ENCODE measurements at regions not wholly inside any gene's neighbourhood (a gene's known extent, or its start where the extent isn't known, plus 50 kb on each side); places are given as distances from the start of the nearest gene placed in this dataset.

GRCh38 chr5:82358457-82358856, 80.3 kb upstream of the RPS23 start:
- no peak overlapping the region for H3K27ac ChIP-seq (ENCODE audit: insufficient read depth, low read depth, low read length, poor library complexity, severe bottlenecking)
- H3K4me1 ChIP-seq (ENCODE audit: control insufficient read depth, insufficient read depth, low read length): peaks cover 24% of the 10 kb centered on the region
- 94 to 97% methylated on average over 2 of the region's 2 CpGs for WGBS, 2 experiments
- H3K4me3 ChIP-seq (ENCODE audit: insufficient read depth, low read depth, low read length): no peak overlapping the region
- no peaks in the 10 kb centered on the region for H3K36me3 ChIP-seq (ENCODE audit: control insufficient read depth, insufficient read depth, low read length)
- no peaks in the 10 kb centered on the region for H3K9me3 ChIP-seq (ENCODE audit: control insufficient read depth, low read length)
- H3K27me3 ChIP-seq (ENCODE audit: control insufficient read depth, insufficient read depth, low read length, poor library complexity, severe bottlenecking): no peaks in the 10 kb centered on the region

DNA sequence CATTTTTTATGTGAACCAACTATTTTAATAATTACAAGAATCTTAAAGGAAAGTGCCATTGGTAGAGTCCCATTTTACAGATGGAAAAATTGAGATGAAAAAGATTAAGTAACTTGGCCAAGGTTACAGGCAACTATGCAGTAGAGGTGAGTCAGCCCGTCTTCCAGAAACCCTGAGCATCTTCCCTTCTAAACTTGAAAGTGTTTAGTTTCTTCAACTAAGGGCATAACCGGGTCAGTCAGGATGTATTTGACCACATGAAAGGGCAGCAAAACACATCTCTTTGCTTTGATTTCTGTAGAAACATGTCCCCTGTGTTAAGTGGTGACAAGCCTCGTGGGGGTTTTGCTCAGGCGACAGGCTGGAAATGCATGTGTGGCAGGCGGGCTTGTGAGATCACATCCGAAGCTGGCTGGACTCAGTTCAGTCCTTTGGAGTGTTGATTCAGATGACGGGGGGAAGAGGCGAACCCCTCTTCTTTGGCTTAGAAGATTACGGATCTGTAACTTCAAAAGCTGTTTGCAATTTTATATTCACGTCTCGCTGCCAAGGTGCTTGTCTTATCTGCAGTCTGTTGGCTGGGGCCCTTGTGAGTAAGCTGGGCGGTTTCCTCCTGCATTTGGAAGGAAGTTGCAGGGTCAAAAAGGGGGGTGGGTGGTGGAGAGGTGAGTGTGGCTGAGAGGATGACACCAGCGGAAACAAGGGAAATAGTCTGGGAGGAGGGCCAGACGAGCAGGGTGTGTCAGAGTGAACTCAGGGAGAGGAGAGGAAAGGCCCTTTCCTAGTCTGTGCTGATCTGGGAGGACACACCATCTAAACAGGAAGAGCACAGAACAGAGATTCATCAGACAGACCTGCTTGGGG, 78.9 kb upstream of the RPS23 start:
- WGBS, 2 experiments: 90 to 91% methylated on average over 14 of the region's 14 CpGs
- peaks cover 24% of the 10 kb centered on the region for H3K4me1 ChIP-seq (ENCODE audit: control insufficient read depth, insufficient read depth, low read length)
- H3K36me3 ChIP-seq (ENCODE audit: control insufficient read depth, insufficient read depth, low read length): no peaks in the 10 kb centered on the region
- no peak overlapping the region for H3K27ac ChIP-seq (ENCODE audit: insufficient read depth, low read depth, low read length, poor library complexity, severe bottlenecking)
- H3K27me3 ChIP-seq (ENCODE audit: control insufficient read depth, insufficient read depth, low read length, poor library complexity, severe bottlenecking): no peaks in the 10 kb centered on the region
- H3K4me3 ChIP-seq (ENCODE audit: insufficient read depth, low read depth, low read length): no peak overlapping the region
- H3K9me3 ChIP-seq (ENCODE audit: control insufficient read depth, low read length): no peaks in the 10 kb centered on the region

DNA sequence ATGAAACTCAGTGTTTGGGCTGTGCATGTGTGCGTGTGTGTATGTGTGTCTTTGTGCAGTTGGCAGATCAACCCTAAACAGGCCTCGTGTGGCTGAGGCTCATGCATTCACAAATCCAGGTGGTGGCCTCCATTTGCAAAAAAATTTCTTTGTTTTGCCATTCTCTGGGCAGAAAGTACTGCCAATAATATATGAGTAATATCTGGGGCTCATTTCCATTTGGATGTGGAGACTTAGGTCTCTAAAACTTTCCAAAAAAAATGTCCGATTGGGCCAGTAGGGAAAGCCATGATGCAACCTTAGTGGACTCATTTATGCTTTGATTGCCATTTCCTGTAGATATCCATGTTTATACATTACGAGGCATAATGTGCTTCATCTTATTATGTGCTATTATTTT, 77.9 kb upstream of the RPS23 start:
- H3K27ac ChIP-seq (ENCODE audit: insufficient read depth, low read depth, low read length, poor library complexity, severe bottlenecking): no peak overlapping the region
- H3K27me3 ChIP-seq (ENCODE audit: control insufficient read depth, insufficient read depth, low read length, poor library complexity, severe bottlenecking): no peaks in the 10 kb centered on the region
- peaks cover 22% of the 10 kb centered on the region for H3K4me1 ChIP-seq (ENCODE audit: control insufficient read depth, insufficient read depth, low read length)
- H3K36me3 ChIP-seq (ENCODE audit: control insufficient read depth, insufficient read depth, low read length): no peaks in the 10 kb centered on the region
- WGBS, 2 experiments: 92 to 97% methylated on average over 3 to 4 of the region's 4 CpGs
- no peaks in the 10 kb centered on the region for H3K9me3 ChIP-seq (ENCODE audit: control insufficient read depth, low read length)
- H3K4me3 ChIP-seq (ENCODE audit: insufficient read depth, low read depth, low read length): no peak overlapping the region

- Histone ChIP-seq H3K4me3 (ENCODE audit: insufficient read depth, low read depth, low read length) (no peak overlapping the region), H3K9me3 (ENCODE audit: control insufficient read depth, low read length) (no peaks in the 10 kb centered on the region), H3K36me3 (ENCODE audit: control insufficient read depth, insufficient read depth, low read length) (no peaks in the 10 kb centered on the region), H3K4me1 (ENCODE audit: control insufficient read depth, insufficient read depth, low read length) (peaks cover 17% of the 10 kb centered on the region), H3K27ac (ENCODE audit: insufficient read depth, low read depth, low read length, poor library complexity, severe bottlenecking) (no peak overlapping the region), H3K27me3 (ENCODE audit: control insufficient read depth, insufficient read depth, low read length, poor library complexity, severe bottlenecking) (no peaks in the 10 kb centered on the region)
- 92 to 95% methylated on average over 2 of the region's 2 CpGs for WGBS, 2 experiments
These were observed 77.3 kb upstream of the RPS23 start for GRCh38 chr5:82355496-82355895.

DNA sequence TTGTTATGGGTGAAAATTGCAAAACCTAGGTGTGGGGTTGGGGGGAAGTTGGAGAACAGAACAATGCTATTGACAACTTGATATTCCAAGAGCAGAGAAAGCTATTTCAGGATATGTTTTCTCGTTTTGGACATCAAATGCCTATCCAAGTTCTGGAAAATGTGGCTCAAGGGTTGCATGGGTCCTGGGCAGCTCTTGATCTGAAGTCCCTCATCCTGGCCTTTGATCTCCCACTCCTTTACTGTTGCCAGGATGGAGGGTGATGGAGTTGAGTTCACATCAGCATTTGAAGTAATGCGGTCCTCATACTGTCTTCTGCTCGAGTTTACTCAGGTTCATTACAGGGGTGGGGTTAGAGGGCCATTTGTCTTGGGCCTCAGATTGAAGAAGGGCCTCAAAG, 76.9 kb upstream of the RPS23 start:
- H3K27me3 ChIP-seq (ENCODE audit: control insufficient read depth, insufficient read depth, low read length, poor library complexity, severe bottlenecking): no peaks in the 10 kb centered on the region
- no peaks in the 10 kb centered on the region for H3K9me3 ChIP-seq (ENCODE audit: control insufficient read depth, low read length)
- H3K4me1 ChIP-seq (ENCODE audit: control insufficient read depth, insufficient read depth, low read length): peaks cover 13% of the 10 kb centered on the region
- no peak overlapping the region for H3K27ac ChIP-seq (ENCODE audit: insufficient read depth, low read depth, low read length, poor library complexity, severe bottlenecking)
- H3K36me3 ChIP-seq (ENCODE audit: control insufficient read depth, insufficient read depth, low read length): no peaks in the 10 kb centered on the region
- H3K4me3 ChIP-seq (ENCODE audit: insufficient read depth, low read depth, low read length): no peak overlapping the region
- 94 to 98% methylated on average over 3 of the region's 3 CpGs for WGBS, 2 experiments

GRCh38 chr5:82354543-82354942, 76.4 kb upstream of the RPS23 start:
- Histone ChIP-seq H3K27ac (ENCODE audit: insufficient read depth, low read depth, low read length, poor library complexity, severe bottlenecking) (no peak overlapping the region), H3K4me3 (ENCODE audit: insufficient read depth, low read depth, low read length) (no peak overlapping the region), H3K27me3 (ENCODE audit: control insufficient read depth, insufficient read depth, low read length, poor library complexity, severe bottlenecking) (no peaks in the 10 kb centered on the region), H3K9me3 (ENCODE audit: control insufficient read depth, low read length) (no peaks in the 10 kb centered on the region), H3K4me1 (ENCODE audit: control insufficient read depth, insufficient read depth, low read length) (peaks cover 8% of the 10 kb centered on the region), H3K36me3 (ENCODE audit: control insufficient read depth, insufficient read depth, low read length) (no peaks in the 10 kb centered on the region)
- 90 to 95% methylated on average over 2 of the region's 2 CpGs for WGBS, 2 experiments

DNA sequence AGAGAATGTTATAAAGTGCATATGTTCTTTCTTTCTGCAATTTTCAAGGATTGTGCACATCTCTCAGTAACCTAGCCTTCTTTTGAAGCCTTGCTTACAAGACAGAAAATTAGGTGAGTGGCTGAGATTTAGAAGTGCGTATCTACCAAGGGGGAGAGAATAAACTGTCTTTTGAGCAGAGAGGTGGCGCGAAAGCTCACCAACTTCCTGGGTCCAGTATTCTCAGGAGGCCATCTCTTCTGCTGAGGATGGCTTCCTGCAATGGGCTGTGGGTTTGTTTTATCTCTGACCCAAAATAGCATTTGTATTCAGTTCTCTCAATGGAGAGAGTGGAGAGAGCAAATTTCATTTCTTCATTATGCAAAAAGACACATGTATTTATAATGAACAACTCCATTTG, 75.4 kb upstream of the RPS23 start:
- Histone ChIP-seq H3K27ac (ENCODE audit: insufficient read depth, low read depth, low read length, poor library complexity, severe bottlenecking) (no peak overlapping the region), H3K27me3 (ENCODE audit: control insufficient read depth, insufficient read depth, low read length, poor library complexity, severe bottlenecking) (no peaks in the 10 kb centered on the region), H3K9me3 (ENCODE audit: control insufficient read depth, low read length) (no peaks in the 10 kb centered on the region), H3K4me1 (ENCODE audit: control insufficient read depth, insufficient read depth, low read length) (no peaks in the 10 kb centered on the region), H3K36me3 (ENCODE audit: control insufficient read depth, insufficient read depth, low read length) (no peaks in the 10 kb centered on the region), H3K4me3 (ENCODE audit: insufficient read depth, low read depth, low read length) (no peak overlapping the region)
- 95 to 100% methylated on average over 3 of the region's 3 CpGs for WGBS, 2 experiments

GRCh38 chr5:82352146-82352791, 74.1 kb upstream of the RPS23 start:
- H3K9me3 ChIP-seq (ENCODE audit: control insufficient read depth, low read length): no peaks in the 10 kb centered on the region
- H3K4me1 ChIP-seq (ENCODE audit: control insufficient read depth, insufficient read depth, low read length): peaks cover 6% of the 10 kb centered on the region
- 82 to 90% methylated on average over 4 to 7 of the region's 7 CpGs for WGBS, 2 experiments
- no peaks in the 10 kb centered on the region for H3K36me3 ChIP-seq (ENCODE audit: control insufficient read depth, insufficient read depth, low read length)
- H3K27ac ChIP-seq (ENCODE audit: insufficient read depth, low read depth, low read length, poor library complexity, severe bottlenecking): no peak overlapping the region
- H3K4me3 ChIP-seq (ENCODE audit: insufficient read depth, low read depth, low read length): no peak overlapping the region
- H3K27me3 ChIP-seq (ENCODE audit: control insufficient read depth, insufficient read depth, low read length, poor library complexity, severe bottlenecking): no peaks in the 10 kb centered on the region

DNA sequence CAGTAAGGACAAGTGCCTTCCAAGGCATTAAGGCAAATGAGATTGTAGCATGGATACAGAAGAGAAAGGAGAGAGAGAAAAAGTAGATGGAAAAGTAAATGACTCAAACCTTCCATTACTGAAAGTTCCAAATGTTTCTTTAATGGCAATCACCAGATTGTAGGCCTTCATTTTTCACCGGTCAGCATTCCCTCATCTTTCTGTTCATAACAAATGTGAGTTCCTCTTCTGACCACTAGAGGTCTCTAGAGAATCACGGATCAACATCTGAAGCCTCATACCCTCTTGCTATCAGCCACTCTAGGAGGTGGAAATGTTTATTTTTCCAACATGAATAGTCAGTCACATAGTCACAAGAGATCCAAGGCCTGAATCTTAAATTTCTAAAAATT, 73.6 kb upstream of the RPS23 start:
- Histone ChIP-seq H3K4me3 (ENCODE audit: insufficient read depth, low read depth, low read length) (no peak overlapping the region), H3K9me3 (ENCODE audit: control insufficient read depth, low read length) (no peaks in the 10 kb centered on the region), H3K27me3 (ENCODE audit: control insufficient read depth, insufficient read depth, low read length, poor library complexity, severe bottlenecking) (no peaks in the 10 kb centered on the region), H3K27ac (ENCODE audit: insufficient read depth, low read depth, low read length, poor library complexity, severe bottlenecking) (no peak overlapping the region), H3K36me3 (ENCODE audit: control insufficient read depth, insufficient read depth, low read length) (no peaks in the 10 kb centered on the region), H3K4me1 (ENCODE audit: control insufficient read depth, insufficient read depth, low read length) (peaks cover 11% of the 10 kb centered on the region)
- 24 to 32% methylated on average over 1 to 2 of the region's 2 CpGs for WGBS, 2 experiments

DNA sequence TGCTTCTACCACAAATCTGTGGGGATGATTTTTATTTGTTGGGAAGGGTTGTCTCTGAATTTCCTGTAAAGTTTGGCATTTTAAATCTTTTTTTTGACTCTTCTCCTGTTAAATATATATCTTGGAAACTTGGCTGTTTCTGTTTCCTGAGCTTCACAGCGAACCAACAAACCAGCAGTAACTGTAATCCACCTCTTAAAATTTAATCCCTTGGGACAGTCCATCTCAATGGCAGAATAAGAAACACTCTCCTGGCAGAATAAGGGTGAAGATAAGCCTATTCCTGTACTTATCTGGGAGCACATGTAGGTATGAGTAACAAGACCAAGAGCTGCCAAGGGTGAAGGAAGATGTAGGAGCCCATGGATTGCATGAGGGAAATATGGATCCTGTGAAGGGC, 73.1 kb upstream of the RPS23 start:
- H3K4me1 ChIP-seq (ENCODE audit: control insufficient read depth, insufficient read depth, low read length): peaks cover 16% of the 10 kb centered on the region
- H3K9me3 ChIP-seq (ENCODE audit: control insufficient read depth, low read length): no peaks in the 10 kb centered on the region
- no peak overlapping the region for H3K27ac ChIP-seq (ENCODE audit: insufficient read depth, low read depth, low read length, poor library complexity, severe bottlenecking)
- H3K4me3 ChIP-seq (ENCODE audit: insufficient read depth, low read depth, low read length): no peak overlapping the region
- H3K36me3 ChIP-seq (ENCODE audit: control insufficient read depth, insufficient read depth, low read length): no peaks in the 10 kb centered on the region
- H3K27me3 ChIP-seq (ENCODE audit: control insufficient read depth, insufficient read depth, low read length, poor library complexity, severe bottlenecking): no peaks in the 10 kb centered on the region
- 79 to 89% methylated on average over 1 of the region's 1 CpG for WGBS, 2 experiments
